Endothelial cell of umbilical vein (primary cell): ENCODE measurements at regions not wholly inside any gene's neighbourhood (a gene's known extent, or its start where the extent isn't known, plus 50 kb on each side); places are given as distances from the start of the nearest gene placed in this dataset.

Source experiments
- BruUV-seq: library from RNA; stranded (reverse); fragments of 400-500 nt; replicated peaks from 2 replicates; lab custom pipeline; 2021; lab: Mats Ljungman, UMichigan
- CTCF ChIA-PET: fragments of 300-600, 350-600 bp; sonication (Branson Sonifier 250); formaldehyde crosslinking; loops from one replicate; lab custom pipeline; 2021; ENCODE audit warnings: antibody characterized with exemption, inconsistent platforms; lab: Charles Lee
- POLR2A ChIA-PET: fragments of 300-600, 350-600 bp; sonication (Branson Sonifier 250); formaldehyde crosslinking; loops from one replicate; lab custom pipeline; 2021; ENCODE audit warnings: antibody characterized with exemption, inconsistent platforms; lab: Charles Lee
- DNase-seq: peaks from one replicate; pipeline ENCODE4 v3.0.0-alpha.2; 2011; ENCODE audit warnings: low read depth, low spot score
- FAIRE-seq: peaks from 2 replicates; lab custom pipeline; 2011; peaks lifted over from hg19 to GRCh38; lab: Jason Lieb, UNC
- H2AFZ ChIP-seq: 2 replicates; pipeline ENCODE4 v1.6.0; 2012; ENCODE audit warnings: low read depth, low read length, control low read depth, inconsistent platforms
- H3K27ac ChIP-seq: 2 replicates; pipeline ENCODE4 v1.5.1; 2011; ENCODE audit warnings: low read depth, mild to moderate bottlenecking, control low read depth, low read length, moderate library complexity; ENCODE audit not compliant: insufficient read depth
- H3K27me3 ChIP-seq, 2 experiments: 2 replicates each; pipeline versions ENCODE4 v1.6.0 to v1.6.1; 2011; ENCODE audit warnings: low read length in 2 of 2, mixed read lengths in 1 of 2; ENCODE audit not compliant: control insufficient read depth in 2 of 2, insufficient read depth in 2 of 2
- H3K36me3 ChIP-seq, 2 experiments: 2 replicates in 1 of 2; 3 replicates in 1 of 2; pipeline ENCODE4 v1.5.1; 2011; ENCODE audit warnings: low read length in 2 of 2, mild to moderate bottlenecking in 1 of 2, moderate library complexity in 1 of 2; ENCODE audit not compliant: control insufficient read depth in 2 of 2, insufficient read depth in 2 of 2; ENCODE audit errors: extremely low read depth in 1 of 2
- H3K4me1 ChIP-seq: 3 replicates; pipeline ENCODE4 v1.5.1; 2011; ENCODE audit warnings: mild to moderate bottlenecking, low read length; ENCODE audit not compliant: control insufficient read depth, insufficient read depth; ENCODE audit errors: extremely low read depth
- H3K4me2 ChIP-seq: 2 replicates; pipeline ENCODE4 v1.6.1; 2011; ENCODE audit warnings: low read length, control low read depth, mixed read lengths; ENCODE audit not compliant: insufficient read depth
- H3K4me3 ChIP-seq, 3 experiments: fragments of 200-600 bp in 1 of 3; sonication (generic), shearing (Covaris generic) in 1 of 3; replicated peaks in 1 of 3; 2 replicates each; pipeline ENCODE4 v1.5.1; 2011 to 2016; ENCODE audit warnings: control low read depth in 3 of 3, low read length in 3 of 3, mild to moderate bottlenecking in 2 of 3, inconsistent platforms in 1 of 3, low read depth in 1 of 3, moderate library complexity in 1 of 3; ENCODE audit not compliant: insufficient read depth in 1 of 3
- H3K79me2 ChIP-seq: 2 replicates; pipeline ENCODE4 v1.6.0; 2012; ENCODE audit warnings: low read length, inconsistent platforms; ENCODE audit not compliant: control insufficient read depth, insufficient read depth
- H3K9ac ChIP-seq: replicated peaks from 2 replicates; pipeline ENCODE3; 2011; ENCODE audit warnings: low read length, control low read depth; ENCODE audit not compliant: insufficient read depth; ENCODE audit errors: extremely low read depth
- H3K9me1 ChIP-seq: replicated peaks from 3 replicates; pipeline ENCODE4 v1.6.0; 2011; ENCODE audit warnings: mild to moderate bottlenecking, low read length; ENCODE audit not compliant: control insufficient read depth, insufficient read depth; ENCODE audit errors: extremely low read depth
- H3K9me3 ChIP-seq: replicated peaks from 2 replicates; pipeline ENCODE4 v1.5.1; 2012; ENCODE audit warnings: low read length, inconsistent platforms; ENCODE audit not compliant: control insufficient read depth, insufficient read depth
- H4K20me1 ChIP-seq: replicated peaks from 2 replicates; pipeline ENCODE3; 2011; ENCODE audit warnings: mild to moderate bottlenecking, low read length; ENCODE audit not compliant: control insufficient read depth, insufficient read depth; ENCODE audit errors: extremely low read depth
- EZH2 ChIP-seq: IDR thresholded peaks from 2 replicates; pipeline ENCODE4 v1.6.1; 2012; ENCODE audit warnings: borderline replicate concordance, low read depth, mild to moderate bottlenecking, moderate library complexity, low read length, inconsistent platforms; ENCODE audit not compliant: severe bottlenecking
- FOS ChIP-seq: IDR thresholded peaks from 2 replicates; pipeline ENCODE4 v1.6.1; 2011; ENCODE audit warnings: mild to moderate bottlenecking, low read length, moderate library complexity, borderline replicate concordance; ENCODE audit not compliant: insufficient read depth
- GATA2 ChIP-seq: IDR thresholded peaks from 2 replicates; pipeline ENCODE4 v1.7.0; 2011; ENCODE audit warnings: low read depth, mild to moderate bottlenecking, moderate library complexity, mixed read lengths, low read length; ENCODE audit not compliant: insufficient read length, insufficient read depth
- JUN ChIP-seq: IDR thresholded peaks from 2 replicates; pipeline ENCODE4 v1.6.1; 2011; ENCODE audit warnings: borderline replicate concordance, low read depth; ENCODE audit not compliant: insufficient read length, insufficient read depth
- MAX ChIP-seq: IDR thresholded peaks from 2 replicates; pipeline ENCODE4 v1.6.1; 2011; ENCODE audit not compliant: insufficient read depth, insufficient read length
- MYC ChIP-seq: IDR thresholded peaks from one replicate; pipeline ENCODE4 v1.6.1; 2011; ENCODE audit warnings: mild to moderate bottlenecking, low read depth, low read length
- POLR2A ChIP-seq: IDR thresholded peaks from 2 replicates; pipeline ENCODE4 v1.6.1; 2012; ENCODE audit warnings: low read depth, mild to moderate bottlenecking, control low read depth, low read length
- POLR2AphosphoS5 ChIP-seq: IDR thresholded peaks from 2 replicates; pipeline ENCODE4 v1.6.1; 2012; ENCODE audit warnings: low read depth, mild to moderate bottlenecking, control low read depth, low read length, moderate library complexity; ENCODE audit not compliant: insufficient read depth
- dilution Hi-C: fragments of 300-500 bp; cut with MboI; formaldehyde crosslinking; loops from one replicate; pipeline ENCODE4 v1.15.0; 2019; ENCODE audit warnings: low sequenced_read_pairs; ENCODE audit not compliant: extremely low pct_ligation_motif_present
- intact Hi-C: fragments of 100-400 bp; cut with micrococcal nuclease; formaldehyde crosslinking; loops from one replicate; pipeline ENCODE4 v1.10.0; 2022
- TF ChIP-seq, protein P1 (sequence below), 2 donors: IDR thresholded peaks; 1 replicate in 1 of 2; 2 replicates in 1 of 2; pipeline ENCODE4 v1.5.1; 2011; ENCODE audit warnings: low read length in 2 of 2, mild to moderate bottlenecking in 2 of 2, moderate library complexity in 2 of 2, control low read depth in 1 of 2, inconsistent platforms in 1 of 2, low read depth in 1 of 2; ENCODE audit not compliant: insufficient read depth in 1 of 2; ENCODE audit errors: extremely low read depth in 1 of 2

DNA sequence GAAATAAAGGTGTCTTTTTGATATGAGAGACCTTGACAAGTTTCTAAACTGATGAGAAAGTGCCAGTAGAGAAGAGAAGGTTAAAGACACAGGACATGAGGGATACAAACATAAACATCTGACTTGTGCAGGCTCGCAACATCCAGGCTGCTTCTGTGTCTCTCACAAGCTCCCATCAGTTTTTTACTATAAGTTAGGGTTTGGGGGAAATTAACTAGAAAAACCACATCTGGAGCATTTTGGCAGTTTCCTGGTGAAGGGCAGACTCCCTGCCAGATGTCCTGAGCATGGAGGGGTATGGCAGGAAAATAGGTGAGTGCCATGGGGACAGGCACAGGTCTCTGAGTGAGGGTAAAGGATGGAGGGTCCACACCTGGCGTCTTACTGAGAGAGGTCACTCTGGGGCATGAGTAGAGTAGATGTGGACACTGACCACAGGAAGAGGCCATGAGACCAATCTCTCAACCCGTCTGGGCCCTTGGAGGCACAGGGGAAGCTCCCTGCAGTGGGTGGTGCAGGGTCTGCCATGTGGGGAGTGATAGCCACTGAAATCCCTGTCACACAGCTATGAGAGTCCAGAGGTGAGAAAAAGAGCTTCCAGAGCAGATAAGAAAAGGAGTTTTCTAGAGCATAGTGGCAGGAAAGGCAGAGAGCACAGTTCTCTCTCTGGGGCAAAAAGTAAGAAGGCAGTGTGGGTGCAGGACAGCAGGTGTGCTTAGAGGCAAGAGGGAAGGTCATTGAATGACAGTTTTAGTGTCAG is 193.3 kb upstream of the SYNDIG1 start:
- Histone ChIP-seq H4K20me1 (no peaks in the 10 kb centered on the region), H3K36me3 (no peaks in the 10 kb centered on the region), H3K9me3 (no peaks in the 10 kb centered on the region), H3K79me2 (no peaks in the 10 kb centered on the region), H3K4me1 (no peaks in the 10 kb centered on the region), H3K4me2 (no peak overlapping the region), H3K9ac (no peak overlapping the region), H3K9me1 (no peaks in the 10 kb centered on the region), H2AFZ (no peak overlapping the region), H3K4me3 (no peak overlapping the region), H3K27me3 (no peaks in the 10 kb centered on the region), H3K27ac (no peak overlapping the region)
- ChIA-PET CTCF (no interaction called here), POLR2A (no interaction called here)
- dilution Hi-C loops: no loop called here
- TF ChIP-seq MAX: no peak
- TF ChIP-seq JUN: no peak
- TF ChIP-seq MYC: no peak
- no peak for TF ChIP-seq EZH2
- no peak for TF ChIP-seq GATA2
- TF ChIP-seq FOS: no peak
- TF ChIP-seq, protein P1, sequence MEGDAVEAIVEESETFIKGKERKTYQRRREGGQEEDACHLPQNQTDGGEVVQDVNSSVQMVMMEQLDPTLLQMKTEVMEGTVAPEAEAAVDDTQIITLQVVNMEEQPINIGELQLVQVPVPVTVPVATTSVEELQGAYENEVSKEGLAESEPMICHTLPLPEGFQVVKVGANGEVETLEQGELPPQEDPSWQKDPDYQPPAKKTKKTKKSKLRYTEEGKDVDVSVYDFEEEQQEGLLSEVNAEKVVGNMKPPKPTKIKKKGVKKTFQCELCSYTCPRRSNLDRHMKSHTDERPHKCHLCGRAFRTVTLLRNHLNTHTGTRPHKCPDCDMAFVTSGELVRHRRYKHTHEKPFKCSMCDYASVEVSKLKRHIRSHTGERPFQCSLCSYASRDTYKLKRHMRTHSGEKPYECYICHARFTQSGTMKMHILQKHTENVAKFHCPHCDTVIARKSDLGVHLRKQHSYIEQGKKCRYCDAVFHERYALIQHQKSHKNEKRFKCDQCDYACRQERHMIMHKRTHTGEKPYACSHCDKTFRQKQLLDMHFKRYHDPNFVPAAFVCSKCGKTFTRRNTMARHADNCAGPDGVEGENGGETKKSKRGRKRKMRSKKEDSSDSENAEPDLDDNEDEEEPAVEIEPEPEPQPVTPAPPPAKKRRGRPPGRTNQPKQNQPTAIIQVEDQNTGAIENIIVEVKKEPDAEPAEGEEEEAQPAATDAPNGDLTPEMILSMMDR (IDR thresholded peaks at IDR 0.05; ENCODE audit: extremely low read depth in 1 of 2, insufficient read depth in 1 of 2, low read depth in 1 of 2, low read length in 2 of 2): no peak
- no peak for TF ChIP-seq POLR2AphosphoS5
- TF ChIP-seq POLR2A: no peak
- DNase-seq (no peak), FAIRE-seq (no peak)
- intact Hi-C loops: no loop called here
- BruUV-seq: no TSS peak
